ENCODE measurements at regions not wholly inside any gene's neighbourhood (a gene's known extent, or its start where the extent isn't known, plus 50 kb on each side); places are given as distances from the start of the nearest gene placed in this dataset.

DNA sequence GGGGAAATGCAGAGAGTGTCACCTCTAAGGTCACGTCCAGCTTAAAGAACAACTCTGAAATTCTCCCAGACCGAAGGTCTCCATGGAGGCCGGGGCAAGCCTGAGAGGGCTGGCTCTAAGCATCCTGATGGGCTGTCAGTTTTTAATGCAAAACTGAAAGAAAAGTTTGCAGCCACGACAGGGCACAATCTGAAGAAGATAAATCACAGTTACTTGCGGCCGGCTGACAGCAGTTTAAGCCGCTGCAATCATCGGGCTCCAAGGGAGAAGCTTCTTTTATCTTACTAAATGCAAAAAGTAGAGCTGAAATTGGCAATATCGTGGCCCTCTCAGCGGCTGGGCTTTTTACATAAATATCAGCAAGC, 168.8 kb downstream of the CYLD start:
- Mint-ChIP-seq H3K27me3 (ENCODE audit: insufficient read depth, unreplicated experiment) (peaks cover 11% of the 10 kb centered on the region), H3K36me3 (ENCODE audit: insufficient read depth, unreplicated experiment) (no peaks in the 10 kb centered on the region), H3K9me3 (ENCODE audit: unreplicated experiment) (no peaks in the 10 kb centered on the region), H3K4me3 (ENCODE audit: unreplicated experiment) (no peak overlapping the region), H3K4me1 (ENCODE audit: insufficient read depth, unreplicated experiment) (no peaks in the 10 kb centered on the region), H3K27ac (ENCODE audit: low read depth, unreplicated experiment) (no peak overlapping the region)
- ChIA-PET CTCF (no interaction called here), POLR2A (no interaction called here)
- DNase-seq (ENCODE audit: unreplicated experiment) = no peak
- intact Hi-C loops (cut with micrococcal nuclease) = no loop called here
- no TSS peak for BruUV-seq (replicated peaks)
- TF ChIP-seq, protein P1, sequence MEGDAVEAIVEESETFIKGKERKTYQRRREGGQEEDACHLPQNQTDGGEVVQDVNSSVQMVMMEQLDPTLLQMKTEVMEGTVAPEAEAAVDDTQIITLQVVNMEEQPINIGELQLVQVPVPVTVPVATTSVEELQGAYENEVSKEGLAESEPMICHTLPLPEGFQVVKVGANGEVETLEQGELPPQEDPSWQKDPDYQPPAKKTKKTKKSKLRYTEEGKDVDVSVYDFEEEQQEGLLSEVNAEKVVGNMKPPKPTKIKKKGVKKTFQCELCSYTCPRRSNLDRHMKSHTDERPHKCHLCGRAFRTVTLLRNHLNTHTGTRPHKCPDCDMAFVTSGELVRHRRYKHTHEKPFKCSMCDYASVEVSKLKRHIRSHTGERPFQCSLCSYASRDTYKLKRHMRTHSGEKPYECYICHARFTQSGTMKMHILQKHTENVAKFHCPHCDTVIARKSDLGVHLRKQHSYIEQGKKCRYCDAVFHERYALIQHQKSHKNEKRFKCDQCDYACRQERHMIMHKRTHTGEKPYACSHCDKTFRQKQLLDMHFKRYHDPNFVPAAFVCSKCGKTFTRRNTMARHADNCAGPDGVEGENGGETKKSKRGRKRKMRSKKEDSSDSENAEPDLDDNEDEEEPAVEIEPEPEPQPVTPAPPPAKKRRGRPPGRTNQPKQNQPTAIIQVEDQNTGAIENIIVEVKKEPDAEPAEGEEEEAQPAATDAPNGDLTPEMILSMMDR (IDR thresholded peaks at IDR 0.05; ENCODE audit: unreplicated experiment) = no peak

DNA sequence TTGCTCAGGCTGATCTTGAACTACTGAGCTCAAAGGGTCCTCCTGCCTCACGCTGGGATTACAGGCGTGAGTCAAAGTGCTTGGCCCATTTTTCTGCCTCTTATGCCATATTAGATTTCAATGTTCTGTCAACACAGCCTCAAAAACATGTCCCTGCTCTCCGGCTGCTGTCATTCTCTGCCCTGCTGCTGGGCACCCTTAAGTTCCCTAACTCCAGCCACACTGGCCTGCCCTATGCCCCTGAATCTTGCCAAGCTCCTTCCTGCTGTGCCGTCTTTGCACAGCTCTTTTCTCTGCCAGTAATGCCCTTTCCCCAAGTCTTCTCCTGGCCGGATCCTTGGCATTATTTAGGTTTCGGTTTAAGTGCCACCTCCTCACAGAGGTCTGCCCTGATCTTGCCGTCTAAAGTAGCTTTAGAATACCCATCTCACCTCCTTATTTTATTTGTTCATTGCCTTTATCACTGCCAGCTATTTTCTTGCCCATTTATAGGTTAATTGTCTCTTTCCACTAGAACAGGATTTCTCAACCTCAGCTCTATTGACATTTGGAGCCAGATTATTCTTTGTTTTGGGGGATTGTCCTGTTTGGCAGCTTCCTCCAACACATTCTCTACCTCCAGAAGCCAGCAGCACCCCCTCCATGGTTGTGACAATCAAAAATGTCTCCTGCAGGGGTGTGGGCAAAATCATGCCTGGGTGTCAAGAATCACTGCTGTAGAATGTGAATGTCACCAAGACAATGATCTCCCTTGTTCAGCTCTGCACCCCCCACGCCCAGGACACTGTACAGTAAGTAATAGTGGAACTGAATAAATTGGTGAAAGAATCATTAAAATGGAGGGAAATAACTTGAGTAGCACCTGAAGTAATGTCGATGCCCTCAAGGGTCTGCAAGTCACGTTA, 168.2 kb downstream of the CYLD start:
- POLR2A ChIA-PET = no interaction called here
- Mint-ChIP-seq H3K27me3 (ENCODE audit: insufficient read depth, unreplicated experiment) (peaks cover 11% of the 10 kb centered on the region), H3K4me3 (ENCODE audit: unreplicated experiment) (no peak overlapping the region), H3K9me3 (ENCODE audit: unreplicated experiment) (no peaks in the 10 kb centered on the region), H3K36me3 (ENCODE audit: insufficient read depth, unreplicated experiment) (no peaks in the 10 kb centered on the region), H3K27ac (ENCODE audit: low read depth, unreplicated experiment) (no peak overlapping the region), H3K4me1 (ENCODE audit: insufficient read depth, unreplicated experiment) (no peaks in the 10 kb centered on the region)
- CTCF ChIA-PET = no interaction called here
- DNase-seq (ENCODE audit: unreplicated experiment) = no peak
- intact Hi-C loops (cut with micrococcal nuclease) = no loop called here
- BruUV-seq (replicated peaks) = no TSS peak
- TF ChIP-seq, protein P1 (IDR thresholded peaks at IDR 0.05; ENCODE audit: unreplicated experiment) = no peak

DNA sequence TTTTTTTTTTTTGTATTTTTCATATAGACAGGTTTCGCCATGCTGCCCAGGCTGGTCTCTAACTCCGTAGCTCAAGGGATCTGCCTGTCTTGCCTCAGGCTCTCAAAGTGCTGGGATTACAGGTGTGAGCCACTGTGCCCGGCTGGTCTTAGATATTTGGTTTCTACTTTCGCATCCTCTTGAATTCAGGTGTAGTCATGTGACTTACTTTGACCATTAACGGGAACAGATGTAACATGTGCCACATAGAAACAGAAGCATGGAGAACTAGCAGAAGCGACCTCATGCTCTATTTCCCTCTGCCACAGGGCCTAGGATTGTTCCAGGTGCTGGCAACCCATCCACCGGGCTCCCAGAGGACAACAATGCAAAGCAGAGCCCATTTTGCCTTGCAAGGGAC, 166.6 kb downstream of the CYLD start:
- Mint-ChIP-seq H3K27me3 (ENCODE audit: insufficient read depth, unreplicated experiment) (peaks cover 11% of the 10 kb centered on the region), H3K27ac (ENCODE audit: low read depth, unreplicated experiment) (no peak overlapping the region), H3K4me1 (ENCODE audit: insufficient read depth, unreplicated experiment) (no peaks in the 10 kb centered on the region), H3K4me3 (ENCODE audit: unreplicated experiment) (no peak overlapping the region), H3K36me3 (ENCODE audit: insufficient read depth, unreplicated experiment) (no peaks in the 10 kb centered on the region), H3K9me3 (ENCODE audit: unreplicated experiment) (no peaks in the 10 kb centered on the region)
- ChIA-PET POLR2A (no interaction called here), CTCF (interaction anchor here (0.6 to 0.7 kb wide), 2 partner anchors 25 to 1399 kb away, joined by 3 read pairs; no protein-coding TSS in a partner anchor)
- BruUV-seq (replicated peaks) = no TSS peak
- TF ChIP-seq, protein P1 (IDR thresholded peaks at IDR 0.05; ENCODE audit: unreplicated experiment) = no peak
- DNase-seq (ENCODE audit: unreplicated experiment) = no peak
- intact Hi-C loops (cut with micrococcal nuclease) = no loop called here

DNA sequence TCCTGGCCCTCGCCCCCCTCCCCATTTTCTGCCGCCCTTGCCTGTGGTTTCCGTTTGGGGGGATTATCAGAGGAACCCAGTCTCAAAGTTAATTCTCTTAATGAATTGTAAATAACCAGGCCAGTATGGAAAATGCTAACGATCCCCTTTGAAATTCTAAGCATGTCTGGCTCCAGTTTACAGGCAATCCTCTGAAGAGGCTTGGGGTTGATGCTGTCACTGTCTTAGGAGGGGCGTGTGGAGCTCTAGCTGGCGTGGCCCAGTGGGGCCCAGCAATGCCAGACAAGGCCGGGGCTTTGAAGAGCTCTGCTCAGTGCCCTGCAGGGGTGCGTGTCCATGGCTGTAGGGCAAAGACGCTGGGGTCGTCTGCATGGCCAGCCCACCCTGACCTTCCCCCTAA, 164.6 kb downstream of the CYLD start:
- Mint-ChIP-seq H3K9me3 (ENCODE audit: unreplicated experiment) (no peaks in the 10 kb centered on the region), H3K4me3 (ENCODE audit: unreplicated experiment) (no peak overlapping the region), H3K4me1 (ENCODE audit: insufficient read depth, unreplicated experiment) (no peaks in the 10 kb centered on the region), H3K27ac (ENCODE audit: low read depth, unreplicated experiment) (no peak overlapping the region), H3K27me3 (ENCODE audit: insufficient read depth, unreplicated experiment) (no peaks in the 10 kb centered on the region), H3K36me3 (ENCODE audit: insufficient read depth, unreplicated experiment) (no peaks in the 10 kb centered on the region)
- DNase-seq (ENCODE audit: unreplicated experiment) = no peak
- TF ChIP-seq, protein P1 (IDR thresholded peaks at IDR 0.05; ENCODE audit: unreplicated experiment) = no peak
- POLR2A ChIA-PET = no interaction called here
- intact Hi-C loops (cut with micrococcal nuclease) = no loop called here
- CTCF ChIA-PET = interaction anchor here (0.5 to 1.0 kb wide), 2 partner anchors 23 to 66 kb away, joined by 4 read pairs; no protein-coding TSS in a partner anchor
- no TSS peak for BruUV-seq (replicated peaks)

All from MCF 10A (cell line).